Caco-2 (cell line): ENCODE measurements at regions not wholly inside any gene's neighbourhood (a gene's known extent, or its start where the extent isn't known, plus 50 kb on each side); places are given as distances from the start of the nearest gene placed in this dataset.

Source experiments
- BruUV-seq: library from RNA; stranded (reverse); fragments of 400-500 nt; replicated peaks from 2 replicates; lab custom pipeline; 2021; lab: Mats Ljungman, UMichigan
- CTCF ChIA-PET: fragments of 300-600 bp; sonication (Branson Sonifier 250); formaldehyde crosslinking; loops from one replicate; lab custom pipeline; 2022; ENCODE audit warnings: antibody characterized with exemption; lab: Charles Lee
- POLR2A ChIA-PET: fragments of 300-600 bp; sonication (Branson Sonifier 250); formaldehyde crosslinking; loops from one replicate; lab custom pipeline; 2022; ENCODE audit warnings: antibody characterized with exemption; lab: Charles Lee
- DNase-seq, 2 experiments: peaks; one replicate each; pipeline versions ENCODE4 v3.0.0 to v3.0.0-alpha.2; 2020 to 2022
- H3K27me3 ChIP-seq: replicated peaks from 2 replicates; pipeline ENCODE4 v1.6.0; 2011; ENCODE audit warnings: low read length; ENCODE audit not compliant: control insufficient read depth, insufficient read depth
- H3K36me3 ChIP-seq: 2 replicates; pipeline ENCODE4 v1.5.1; 2011; ENCODE audit warnings: low read length; ENCODE audit not compliant: control insufficient read depth, insufficient read depth
- H3K4me1 ChIP-seq: fragments of 250-450 bp; sonication (Bioruptor Pico); 2 replicates; pipeline ENCODE4 v1.5.1; 2020; ENCODE audit warnings: mild to moderate bottlenecking
- H3K4me3 ChIP-seq: 2 replicates; pipeline ENCODE4 v1.5.1; 2011; ENCODE audit warnings: low read depth, mild to moderate bottlenecking, control low read depth, low read length
- H3K9me3 ChIP-seq: fragments of 250-450 bp; sonication (Bioruptor Pico); 2 replicates; pipeline ENCODE4 v1.5.1; 2020; ENCODE audit warnings: mild to moderate bottlenecking, moderate library complexity
- H3K27ac Mint-ChIP-seq: one replicate; pipeline ENCODE4 v1.8.0; 2022; ENCODE audit warnings: mixed read lengths; ENCODE audit not compliant: unreplicated experiment
- H3K27me3 Mint-ChIP-seq: one replicate; pipeline ENCODE4 v1.8.0; 2022; ENCODE audit warnings: mixed read lengths; ENCODE audit not compliant: insufficient read depth, unreplicated experiment
- H3K36me3 Mint-ChIP-seq: one replicate; pipeline ENCODE4 v1.8.0; 2022; ENCODE audit warnings: mild to moderate bottlenecking, mixed read lengths; ENCODE audit not compliant: insufficient read depth, unreplicated experiment
- H3K4me1 Mint-ChIP-seq: one replicate; pipeline ENCODE4 v1.8.0; 2022; ENCODE audit warnings: low read depth, mixed read lengths; ENCODE audit not compliant: unreplicated experiment
- H3K4me3 Mint-ChIP-seq: one replicate; pipeline ENCODE4 v1.8.0; 2022; ENCODE audit warnings: mild to moderate bottlenecking, moderate library complexity, mixed read lengths; ENCODE audit not compliant: unreplicated experiment
- H3K9me3 Mint-ChIP-seq: one replicate; pipeline ENCODE4 v1.8.0; 2022; ENCODE audit warnings: mixed read lengths; ENCODE audit not compliant: unreplicated experiment
- CTCF ChIP-seq, 2 experiments: fragments of 200-600 bp in 1 of 2; IDR thresholded peaks; 1 replicate in 1 of 2; 2 replicates in 1 of 2; pipeline versions ENCODE4 v1.5.1 to v1.8.0; 2011 to 2022; ENCODE audit warnings: antibody characterized with exemption in 1 of 2, control low read depth in 1 of 2, inconsistent platforms in 1 of 2, low read depth in 1 of 2, low read length in 1 of 2, mild to moderate bottlenecking in 1 of 2, moderate library complexity in 1 of 2; ENCODE audit not compliant: insufficient read depth in 1 of 2, severe bottlenecking in 1 of 2, unreplicated experiment in 1 of 2
- intact Hi-C: fragments of 100-400 bp; cut with micrococcal nuclease; formaldehyde crosslinking; loops from one replicate; pipeline ENCODE4 v1.10.0; 2022; ENCODE audit not compliant: unreplicated experiment

GRCh38 chr15:69857686-69858391 lies 239.9 kb downstream of the TLE3 start:
- no peaks in the 10 kb centered on the region for H3K27me3 Mint-ChIP-seq
- CTCF ChIA-PET = interaction anchor here (0.5 kb wide), 1 partner anchor 238 kb away, joined by 3 read pairs; no protein-coding TSS in a partner anchor
- BruUV-seq = no TSS peak

GRCh38 chr15:69858456-69858855 lies 239.3 kb downstream of the TLE3 start:
- ChIA-PET POLR2A (no interaction called here), CTCF (interaction anchor here (0.6 kb wide), 1 partner anchor 378 kb away, joined by 3 read pairs; no protein-coding TSS in a partner anchor)
- no peak for TF ChIP-seq CTCF (IDR thresholded peaks at IDR 0.05; ENCODE audit: insufficient read depth in 1 of 2, low read depth in 1 of 2, low read length in 1 of 2, severe bottlenecking in 1 of 2, unreplicated experiment in 1 of 2)
- Histone ChIP-seq H3K27me3 (no peaks in the 10 kb centered on the region), H3K36me3 (no peaks in the 10 kb centered on the region), H3K4me3 (no peak overlapping the region), H3K4me1 (peaks cover 28% of the 10 kb centered on the region), H3K9me3 (no peaks in the 10 kb centered on the region)
- no peak overlapping the region for H3K27ac Mint-ChIP-seq
- no peaks in the 10 kb centered on the region for H3K36me3 Mint-ChIP-seq
- BruUV-seq = no TSS peak
- intact Hi-C loops = no loop called here
- peaks cover 22% of the 10 kb centered on the region for H3K4me1 Mint-ChIP-seq
- DNase-seq = no peak
- no peaks in the 10 kb centered on the region for H3K9me3 Mint-ChIP-seq
- H3K27me3 Mint-ChIP-seq = no peaks in the 10 kb centered on the region
- H3K4me3 Mint-ChIP-seq = no peak overlapping the region

More at GRCh38 chr15:69857686-69858391, 239.9 kb downstream of the TLE3 start:
- Histone ChIP-seq H3K9me3 (no peaks in the 10 kb centered on the region), H3K36me3 (no peaks in the 10 kb centered on the region), H3K27me3 (no peaks in the 10 kb centered on the region), H3K4me3 (no peak overlapping the region), H3K4me1 (peaks cover 22% of the 10 kb centered on the region)
- H3K4me3 Mint-ChIP-seq = no peak overlapping the region
- no peak for TF ChIP-seq CTCF (IDR thresholded peaks at IDR 0.05; ENCODE audit: insufficient read depth in 1 of 2, low read depth in 1 of 2, low read length in 1 of 2, severe bottlenecking in 1 of 2, unreplicated experiment in 1 of 2)
- no peak for DNase-seq
- H3K27ac Mint-ChIP-seq = no peak overlapping the region
- intact Hi-C loops = no loop called here
- peaks cover 17% of the 10 kb centered on the region for H3K4me1 Mint-ChIP-seq
- POLR2A ChIA-PET = no interaction called here
- no peaks in the 10 kb centered on the region for H3K36me3 Mint-ChIP-seq
- no peaks in the 10 kb centered on the region for H3K9me3 Mint-ChIP-seq

- H3K4me1 ChIP-seq = peaks cover 29% of the 10 kb centered on the region
- BruUV-seq = no TSS peak
- H3K9me3 Mint-ChIP-seq = no peaks in the 10 kb centered on the region
- no peak for DNase-seq
- H3K27ac Mint-ChIP-seq = no peak overlapping the region
- H3K27me3 ChIP-seq = no peaks in the 10 kb centered on the region
- H3K9me3 ChIP-seq = no peaks in the 10 kb centered on the region
- POLR2A ChIA-PET = no interaction called here
- CTCF ChIA-PET = no interaction called here
- no peak overlapping the region for H3K4me3 Mint-ChIP-seq
- no peak overlapping the region for H3K4me3 ChIP-seq
- TF ChIP-seq CTCF (IDR thresholded peaks at IDR 0.05; ENCODE audit: insufficient read depth in 1 of 2, low read depth in 1 of 2, low read length in 1 of 2, severe bottlenecking in 1 of 2, unreplicated experiment in 1 of 2) = no peak
- peaks cover 22% of the 10 kb centered on the region for H3K4me1 Mint-ChIP-seq
- intact Hi-C loops = no loop called here
- H3K36me3 Mint-ChIP-seq = no peaks in the 10 kb centered on the region
- no peaks in the 10 kb centered on the region for H3K27me3 Mint-ChIP-seq
- H3K36me3 ChIP-seq = no peaks in the 10 kb centered on the region
Measured at GRCh38 chr15:69859866-69860265, 237.9 kb downstream of the TLE3 start.
